Gastrocnemius medialis (tissue), 4 donors: ENCODE measurements at regions not wholly inside any gene's neighbourhood (a gene's known extent, or its start where the extent isn't known, plus 50 kb on each side); places are given as distances from the start of the nearest gene placed in this dataset.

Experiments used
- CTCF ChIP-seq, 5 experiments: fragments of 450-650 bp in 3 of 5; fragments of 200-600 bp in 2 of 5; sonication (generic) in 2 of 5; IDR thresholded peaks in 4 of 5; conservative IDR thresholded peaks in 1 of 5; 1 replicate in 4 of 5; 2 replicates in 1 of 5; pipeline ENCODE4 v1.5.1; 2016 to 2019; ENCODE audit warnings: antibody characterized with exemption in 5 of 5, mild to moderate bottlenecking in 3 of 5, moderate library complexity in 3 of 5
- POLR2A ChIP-seq, 2 donors: fragments of 450-650 bp; IDR thresholded peaks; one replicate each; pipeline ENCODE4 v1.6.1; 2017; ENCODE audit warnings: antibody characterized with exemption in 2 of 2, mild to moderate bottlenecking in 2 of 2, moderate library complexity in 2 of 2

GRCh38 chr16:54344646-54345630 lies 58.4 kb upstream of the IRX3 start:
- TF ChIP-seq CTCF (IDR thresholded peaks at IDR 0.05 in 4 of 5, conservative IDR thresholded peaks at IDR 0.05 in 1 of 5) = no peak
- TF ChIP-seq POLR2A (IDR thresholded peaks at IDR 0.05) = no peak
